H1 (cell line): ENCODE measurements at regions not wholly inside any gene's neighbourhood (a gene's known extent, or its start where the extent isn't known, plus 50 kb on each side); places are given as distances from the start of the nearest gene placed in this dataset.

Source experiments
- CTCF ChIA-PET: fragments of 300-600 bp; sonication (Branson Sonifier 250); formaldehyde crosslinking; loops from one replicate; lab custom pipeline; 2021; ENCODE audit not compliant: partially characterized antibody; lab: Charles Lee
- POLR2A ChIA-PET: fragments of 300-600 bp; sonication (Branson Sonifier 250); formaldehyde crosslinking; loops from one replicate; lab custom pipeline; 2021; ENCODE audit warnings: inconsistent platforms; ENCODE audit not compliant: partially characterized antibody; lab: Charles Lee
- DNase-seq, 2 experiments: peaks; one replicate each; pipeline versions ENCODE4 v3.0.0 to v3.0.0-alpha.2; 2010 to 2022; ENCODE audit warnings: low spot score in 2 of 2, low read depth in 1 of 2, mixed read lengths in 1 of 2
- FAIRE-seq: peaks from 2 replicates; lab custom pipeline; 2011; peaks lifted over from hg19 to GRCh38; lab: Jason Lieb, UNC
- H2AFZ ChIP-seq: 2 replicates; pipeline ENCODE4 v1.8.1; 2012; ENCODE audit warnings: low read length, inconsistent platforms
- H2AK5ac ChIP-seq: 2 replicates; pipeline ENCODE4 v1.6.1; 2013; ENCODE audit warnings: low read depth, low read length
- H2BK120ac ChIP-seq: replicated peaks from 2 replicates; pipeline ENCODE3; 2013; ENCODE audit warnings: low read depth, low read length, inconsistent platforms
- H2BK12ac ChIP-seq: 2 replicates; pipeline ENCODE4 v1.6.1; 2013; ENCODE audit warnings: low read depth, low read length
- H2BK15ac ChIP-seq: 2 replicates; pipeline ENCODE4 v1.6.1; 2013; ENCODE audit warnings: low read length
- H2BK20ac ChIP-seq: 2 replicates; pipeline ENCODE4 v1.6.1; 2013; ENCODE audit warnings: low read length
- H2BK5ac ChIP-seq: 2 replicates; pipeline ENCODE4 v1.6.1; 2013; ENCODE audit warnings: low read depth, low read length
- H3K14ac ChIP-seq: 2 replicates; pipeline ENCODE4 v1.6.1; 2013; ENCODE audit warnings: inconsistent platforms; ENCODE audit not compliant: insufficient read length
- H3K18ac ChIP-seq: 2 replicates; pipeline ENCODE4 v1.6.1; 2013; ENCODE audit warnings: low read length; ENCODE audit errors: extremely low read depth
- H3K23ac ChIP-seq: 2 replicates; pipeline ENCODE4 v1.6.1; 2013; ENCODE audit warnings: inconsistent platforms; ENCODE audit not compliant: insufficient read length
- H3K23me2 ChIP-seq: 2 replicates; pipeline ENCODE4 v1.6.1; 2013; ENCODE audit warnings: low read depth, low read length
- H3K27ac ChIP-seq: 2 replicates; pipeline ENCODE4 v1.6.1; 2011; ENCODE audit warnings: low read depth, low read length, inconsistent platforms
- H3K27me3 ChIP-seq, 4 experiments: replicated peaks in 1 of 4; 1 replicate in 1 of 4; 2 replicates in 3 of 4; pipeline versions ENCODE4 v1.6.1 to v1.8.1; 2011 to 2013; ENCODE audit warnings: low read length in 3 of 4, mild to moderate bottlenecking in 3 of 4, inconsistent platforms in 2 of 4, mixed read lengths in 2 of 4, moderate library complexity in 1 of 4; ENCODE audit not compliant: control insufficient read depth in 3 of 4, insufficient read depth in 3 of 4; ENCODE audit errors: extremely low read depth in 1 of 4
- H3K36me3 ChIP-seq, 4 experiments: 2 replicates each; pipeline versions ENCODE4 v1.6.1 to v1.8.1; 2011 to 2013; ENCODE audit warnings: mild to moderate bottlenecking in 4 of 4, low read length in 3 of 4, moderate library complexity in 2 of 4, control low read depth in 1 of 4, inconsistent platforms in 1 of 4; ENCODE audit not compliant: insufficient read depth in 4 of 4, control insufficient read depth in 2 of 4
- H3K4ac ChIP-seq: replicated peaks from 2 replicates; pipeline ENCODE3; 2013; ENCODE audit warnings: low read length, low read depth, mixed read lengths, inconsistent platforms; ENCODE audit not compliant: insufficient read length
- H3K4me1 ChIP-seq, 4 experiments: replicated peaks in 1 of 4; 1 replicate in 1 of 4; 2 replicates in 3 of 4; pipeline versions ENCODE4 v1.6.1 to v1.8.1; 2011 to 2013; ENCODE audit warnings: low read length in 3 of 4, inconsistent platforms in 2 of 4, mixed read lengths in 1 of 4; ENCODE audit not compliant: insufficient read depth in 4 of 4, control insufficient read depth in 3 of 4
- H3K4me2 ChIP-seq, 2 experiments: 2 replicates each; pipeline versions ENCODE4 v1.6.1 to v1.8.1; 2011 to 2013; ENCODE audit warnings: low read depth in 2 of 2, low read length in 2 of 2, control low read depth in 1 of 2, inconsistent platforms in 1 of 2, mild to moderate bottlenecking in 1 of 2; ENCODE audit not compliant: insufficient read depth in 1 of 2
- H3K4me3 ChIP-seq, 4 experiments: fragments of 200-600, 300-600 bp in 1 of 4; sonication (generic), shearing (Covaris generic), sonication (Bioruptor Twin) in 1 of 4; 2 replicates each; pipeline versions ENCODE4 v1.5.1 to v1.8.1; 2011 to 2016; ENCODE audit warnings: low read length in 4 of 4, low read depth in 3 of 4, control low read depth in 2 of 4, inconsistent platforms in 2 of 4, mild to moderate bottlenecking in 2 of 4, mixed read lengths in 1 of 4, moderate library complexity in 1 of 4; ENCODE audit not compliant: insufficient read depth in 2 of 4; ENCODE audit errors: extremely low read depth in 1 of 4
- H3K56ac ChIP-seq: replicated peaks from 2 replicates; pipeline ENCODE3; 2013; ENCODE audit warnings: low read depth, mild to moderate bottlenecking, mixed read lengths, low read length, inconsistent platforms; ENCODE audit not compliant: insufficient read length
- H3K79me1 ChIP-seq: 2 replicates; pipeline ENCODE4 v1.6.1; 2013; ENCODE audit warnings: low read depth, low read length, control low read depth
- H3K79me2 ChIP-seq, 2 experiments: 2 replicates each; pipeline versions ENCODE4 v1.6.1 to v1.8.1; 2012 to 2013; ENCODE audit warnings: low read length in 2 of 2, mild to moderate bottlenecking in 2 of 2, inconsistent platforms in 1 of 2; ENCODE audit not compliant: insufficient read depth in 2 of 2, control insufficient read depth in 1 of 2
- H3K9ac ChIP-seq, 4 experiments: replicated peaks in 1 of 4; 1 replicate in 1 of 4; 2 replicates in 3 of 4; pipeline versions ENCODE4 v1.6.1 to v1.8.1; 2011 to 2013; ENCODE audit warnings: low read depth in 3 of 4, low read length in 3 of 4, control low read depth in 2 of 4, mild to moderate bottlenecking in 2 of 4, moderate library complexity in 2 of 4, inconsistent platforms in 1 of 4; ENCODE audit errors: extremely low read depth in 1 of 4
- H3K9me3 ChIP-seq, 2 experiments: 2 replicates each; pipeline versions ENCODE4 v1.6.1 to v1.8.1; 2012 to 2013; ENCODE audit warnings: mild to moderate bottlenecking in 2 of 2, moderate library complexity in 2 of 2, control low read depth in 1 of 2, inconsistent platforms in 1 of 2, low read depth in 1 of 2, low read length in 1 of 2, mixed read lengths in 1 of 2; ENCODE audit not compliant: insufficient read depth in 2 of 2
- H4K20me1 ChIP-seq, 2 experiments: replicated peaks in 1 of 2; 2 replicates each; pipeline versions ENCODE3 to v1.8.1; 2011 to 2013; ENCODE audit warnings: inconsistent platforms in 2 of 2, low read length in 2 of 2, mild to moderate bottlenecking in 1 of 2; ENCODE audit not compliant: insufficient read depth in 2 of 2, control insufficient read depth in 1 of 2
- H4K5ac ChIP-seq: 2 replicates; pipeline ENCODE4 v1.6.1; 2013; ENCODE audit warnings: low read length, low read depth, mixed read lengths, inconsistent platforms; ENCODE audit not compliant: insufficient read length
- H4K8ac ChIP-seq: 2 replicates; pipeline ENCODE4 v1.8.0; 2013; ENCODE audit warnings: mild to moderate bottlenecking, moderate library complexity, low read length, inconsistent platforms; ENCODE audit not compliant: insufficient read depth; ENCODE audit errors: extremely low read depth
- H4K91ac ChIP-seq: replicated peaks from 2 replicates; pipeline ENCODE3; 2013; ENCODE audit warnings: low read length, mixed read lengths, inconsistent platforms; ENCODE audit not compliant: insufficient read length
- KDM1A ChIP-seq: fragments of 200-600, 300-600 bp; sonication (generic); IDR thresholded peaks from 2 replicates; pipeline ENCODE4 v1.7.1; 2016; ENCODE audit warnings: mild to moderate bottlenecking, low read length, borderline replicate concordance
- POLR2A ChIP-seq, 2 experiments: IDR thresholded peaks; 1 replicate in 1 of 2; 2 replicates in 1 of 2; pipeline ENCODE4 v1.6.1; 2011; ENCODE audit warnings: low read depth in 2 of 2, low read length in 2 of 2, mild to moderate bottlenecking in 2 of 2; ENCODE audit errors: control extremely low read depth in 1 of 2
- TEAD4 ChIP-seq: IDR thresholded peaks from 2 replicates; pipeline ENCODE4 v1.6.1; 2012; ENCODE audit warnings: low read depth, low read length, inconsistent platforms, mixed read lengths
- WGBS, 2 experiments: shearing (Covaris generic) in 1 of 2; methylation state at CpG; one replicate each; pipeline versions ENCODE4 v1.1.6 to v1.1.7; 2013 to 2015; ENCODE audit warnings: low lambda C conversion rate in 2 of 2, mixed read lengths in 2 of 2, inconsistent platforms in 1 of 2, low coverage in 1 of 2, missing lambda C conversion rate in 1 of 2; ENCODE audit not compliant: insufficient replicate concordance in 2 of 2, insufficient coverage in 1 of 2, insufficient read length in 1 of 2; ENCODE audit errors: extremely low coverage in 1 of 2, missing lambda C conversion rate in 1 of 2; 5-methylcytosine and 5-hydroxymethylcytosine counted together
- TF ChIP-seq, protein P1 (sequence below): IDR thresholded peaks from 2 replicates; pipeline ENCODE4 v1.6.1; 2012; ENCODE audit warnings: low read length, inconsistent platforms

DNA sequence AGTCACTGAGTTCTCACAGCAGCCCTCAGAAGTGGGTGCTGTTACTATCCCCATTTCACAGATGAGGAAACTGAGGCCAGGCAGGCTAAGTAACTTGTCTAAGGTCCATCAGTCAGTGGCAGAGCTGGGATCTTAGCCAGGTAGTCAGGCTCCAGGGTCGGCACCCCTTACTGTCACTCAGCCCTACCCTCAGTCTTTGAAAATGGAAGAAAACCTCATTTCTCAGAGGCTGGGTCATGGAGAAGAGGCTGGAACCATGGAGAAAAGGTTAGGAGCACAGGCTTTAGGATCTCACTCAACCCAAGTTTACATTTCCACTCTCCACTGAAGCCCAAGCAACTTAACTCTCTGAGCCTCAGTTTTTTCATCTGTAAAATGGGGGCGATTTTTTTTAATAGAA is 116.2 kb upstream of the SIRPG start:
- Histone ChIP-seq H4K91ac (no peak overlapping the region), H4K5ac (no peak overlapping the region), H2BK12ac (no peak overlapping the region), H3K56ac (no peak overlapping the region), H3K4me1 (peaks cover 2 to 7% (median 3%) of the 10 kb centered on the region in 4 experiments; a peak in 5 of 7 replicates), H2BK20ac (no peak overlapping the region), H3K4me3 (no peak overlapping the region; a peak in 1 of 8 replicates), H2AK5ac (no peak overlapping the region), H4K20me1 (no peaks in the 10 kb centered on the region), H3K27me3 (peaks cover 0 to 3% (median 1%) of the 10 kb centered on the region in 4 experiments; a peak in 4 of 7 replicates), H3K4me2 (no peak overlapping the region), H2AFZ (no peak overlapping the region), H3K4ac (no peak overlapping the region), H2BK15ac (no peak overlapping the region), H2BK5ac (no peak overlapping the region), H3K23ac (no peak overlapping the region), H3K23me2 (peaks cover 5% of the 10 kb centered on the region; the same call in 1 of the 2 replicates), H3K9ac (no peak overlapping the region), H3K27ac (no peak overlapping the region), H3K79me2 (no peaks in the 10 kb centered on the region), H3K9me3 (no peaks in the 10 kb centered on the region; a peak in 1 of 4 replicates), H3K18ac (no peak overlapping the region), H2BK120ac (no peak overlapping the region), H3K36me3 (no peaks in the 10 kb centered on the region), H4K8ac (no peak overlapping the region), H3K79me1 (no peaks in the 10 kb centered on the region), H3K14ac (no peak overlapping the region)
- DNase-seq (no peak), FAIRE-seq (no peak)
- ChIA-PET POLR2A (no interaction called here), CTCF (interaction anchor here (1.1 to 2.1 kb wide), 2 partner anchors 9 to 27 kb away, joined by 3 to 9 read pairs; no protein-coding TSS in a partner anchor)
- 87% methylated on average over 2 of the region's 2 CpGs; no CpG with 5 or more reads in 1 of the 2 experiments for whole genome bisulfite sequencing, 2 experiments
- TF ChIP-seq POLR2A (IDR thresholded peaks at IDR 0.05; ENCODE audit: control extremely low read depth in 1 of 2, low read depth in 2 of 2, low read length in 2 of 2): no peak
- TF ChIP-seq, protein P1, sequence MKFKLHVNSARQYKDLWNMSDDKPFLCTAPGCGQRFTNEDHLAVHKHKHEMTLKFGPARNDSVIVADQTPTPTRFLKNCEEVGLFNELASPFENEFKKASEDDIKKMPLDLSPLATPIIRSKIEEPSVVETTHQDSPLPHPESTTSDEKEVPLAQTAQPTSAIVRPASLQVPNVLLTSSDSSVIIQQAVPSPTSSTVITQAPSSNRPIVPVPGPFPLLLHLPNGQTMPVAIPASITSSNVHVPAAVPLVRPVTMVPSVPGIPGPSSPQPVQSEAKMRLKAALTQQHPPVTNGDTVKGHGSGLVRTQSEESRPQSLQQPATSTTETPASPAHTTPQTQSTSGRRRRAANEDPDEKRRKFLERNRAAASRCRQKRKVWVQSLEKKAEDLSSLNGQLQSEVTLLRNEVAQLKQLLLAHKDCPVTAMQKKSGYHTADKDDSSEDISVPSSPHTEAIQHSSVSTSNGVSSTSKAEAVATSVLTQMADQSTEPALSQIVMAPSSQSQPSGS: no peak
- TF ChIP-seq KDM1A: no peak
- TF ChIP-seq TEAD4: no peak
